Activated B cell treated with CpG ODN at 0.5 μM for 24 hours (primary cell): ENCODE measurements at regions not wholly inside any gene's neighbourhood (a gene's known extent, or its start where the extent isn't known, plus 50 kb on each side); places are given as distances from the start of the nearest gene placed in this dataset.

Source experiments
- ATAC-seq: fragments of 200-7000 bp; cut with Tn5 transposase; one replicate; pipeline ENCODE4 v1.10.0; 2021; ENCODE audit warnings: low read depth, mild to moderate bottlenecking, moderate library complexity
- CTCF ChIA-PET: fragments of 350-600 bp; sonication (Branson Sonifier 250); formaldehyde crosslinking; loops from one replicate; lab custom pipeline; 2021; ENCODE audit warnings: antibody characterized with exemption; lab: Charles Lee
- POLR2A ChIA-PET: fragments of 350-600 bp; sonication (Branson Sonifier 250); formaldehyde crosslinking; loops from one replicate; lab custom pipeline; 2021; ENCODE audit warnings: antibody characterized with exemption; lab: Charles Lee
- DNase-seq: peaks from one replicate; pipeline ENCODE4 v3.0.0; 2022
- H3K27ac Mint-ChIP-seq: one replicate; pipeline ENCODE4 v1.8.0; 2020; ENCODE audit warnings: mixed read lengths
- H3K27me3 Mint-ChIP-seq: one replicate; pipeline ENCODE4 v1.8.0; 2021; ENCODE audit warnings: mixed read lengths
- H3K36me3 Mint-ChIP-seq: one replicate; pipeline ENCODE4 v1.8.0; 2021; ENCODE audit warnings: low read depth, mixed read lengths
- H3K4me1 Mint-ChIP-seq: one replicate; pipeline ENCODE4 v1.8.0; 2021; ENCODE audit warnings: mixed read lengths
- H3K4me3 Mint-ChIP-seq: one replicate; pipeline ENCODE4 v1.8.0; 2020; ENCODE audit warnings: mild to moderate bottlenecking, mixed read lengths
- H3K9me3 Mint-ChIP-seq: one replicate; pipeline ENCODE4 v1.8.0; 2020; ENCODE audit warnings: mixed read lengths
- CTCF ChIP-seq: fragments of 200-600 bp; IDR thresholded peaks from one replicate; pipeline ENCODE4 v1.8.0; 2022; ENCODE audit warnings: antibody characterized with exemption, mild to moderate bottlenecking
- intact Hi-C: fragments of 100-400 bp; cut with micrococcal nuclease; formaldehyde crosslinking; loops from one replicate; pipeline ENCODE4 v1.15.1; 2024

DNA sequence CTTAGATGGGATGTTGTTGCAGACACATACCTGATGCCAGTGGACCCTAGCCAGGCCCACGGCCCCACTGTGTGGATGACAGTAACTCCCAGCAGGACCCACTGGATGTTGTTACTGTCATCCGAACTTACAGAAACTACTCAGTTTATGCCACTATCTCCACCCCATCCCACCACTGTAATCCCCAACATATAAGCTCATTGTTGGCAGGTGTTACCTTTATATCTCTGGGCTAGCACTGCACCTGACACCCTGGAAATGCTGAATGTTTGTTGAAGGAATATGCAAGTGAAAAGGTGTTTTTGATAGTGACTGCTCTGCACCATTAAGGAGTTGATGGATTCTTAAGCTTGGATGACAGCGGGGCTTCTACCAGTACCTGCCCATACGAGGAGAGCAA is 133.5 kb upstream of the ASB18 start:
- Mint-ChIP-seq H3K9me3 (no peaks in the 10 kb centered on the region), H3K36me3 (no peaks in the 10 kb centered on the region), H3K4me1 (peaks cover 13% of the 10 kb centered on the region), H3K27ac (no peak overlapping the region), H3K27me3 (peaks cover 16% of the 10 kb centered on the region), H3K4me3 (no peak overlapping the region)
- CTCF ChIA-PET = no interaction called here
- intact Hi-C loops = no loop called here
- TF ChIP-seq CTCF = no peak
- DNase-seq (no peak), ATAC-seq (no peak)
- POLR2A ChIA-PET = no interaction called here

GRCh38 chr2:236399409-236399808 is 135.2 kb upstream of the ASB18 start:
- no peak overlapping the region for H3K27ac Mint-ChIP-seq
- no peaks in the 10 kb centered on the region for H3K9me3 Mint-ChIP-seq
- TF ChIP-seq CTCF = no peak
- POLR2A ChIA-PET = no interaction called here
- no peaks in the 10 kb centered on the region for H3K36me3 Mint-ChIP-seq
- CTCF ChIA-PET = no interaction called here
- peaks cover 12% of the 10 kb centered on the region for H3K27me3 Mint-ChIP-seq
- DNase-seq (no peak), ATAC-seq (no peak)
- intact Hi-C loops = no loop called here
- no peak overlapping the region for H3K4me3 Mint-ChIP-seq
- H3K4me1 Mint-ChIP-seq = peaks cover 19% of the 10 kb centered on the region

DNA sequence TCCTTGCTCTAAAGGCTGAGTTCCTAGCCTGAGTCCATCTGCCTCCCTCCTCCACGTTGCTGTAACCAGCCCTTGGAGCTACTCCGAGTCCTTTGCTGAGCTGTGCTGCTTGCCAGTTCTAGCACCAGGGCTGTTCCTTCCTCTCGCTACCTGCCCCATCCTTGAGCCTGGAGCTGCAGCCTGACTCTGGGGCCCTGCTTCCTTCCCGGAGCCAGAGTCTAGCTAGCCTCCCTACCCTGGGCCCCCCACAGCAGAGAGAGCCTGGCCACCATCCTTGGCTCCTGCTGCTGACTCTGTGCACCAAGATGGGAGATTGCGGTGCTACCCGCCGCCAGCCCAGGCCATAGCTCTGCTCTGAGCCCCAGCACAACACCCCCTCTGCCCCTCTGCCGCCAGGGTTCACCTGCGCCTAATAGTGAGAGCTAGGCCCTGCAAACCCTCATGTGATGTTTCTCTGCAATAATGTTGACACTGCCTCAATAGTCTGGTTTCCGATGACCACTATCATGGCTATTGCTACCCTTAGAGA is 135.9 kb upstream of the ASB18 start:
- ATAC-seq = no peak
- TF ChIP-seq CTCF = no peak
- intact Hi-C loops = loop anchor here (5.0 kb wide), 1 partner anchor 147 kb away; no protein-coding TSS in a partner anchor
- no peak for DNase-seq
- ChIA-PET CTCF (no interaction called here), POLR2A (no interaction called here)
- Mint-ChIP-seq H3K4me3 (no peak overlapping the region), H3K4me1 (peaks cover 19% of the 10 kb centered on the region), H3K36me3 (no peaks in the 10 kb centered on the region), H3K27me3 (peaks cover 7% of the 10 kb centered on the region), H3K27ac (no peak overlapping the region), H3K9me3 (no peaks in the 10 kb centered on the region)

DNA sequence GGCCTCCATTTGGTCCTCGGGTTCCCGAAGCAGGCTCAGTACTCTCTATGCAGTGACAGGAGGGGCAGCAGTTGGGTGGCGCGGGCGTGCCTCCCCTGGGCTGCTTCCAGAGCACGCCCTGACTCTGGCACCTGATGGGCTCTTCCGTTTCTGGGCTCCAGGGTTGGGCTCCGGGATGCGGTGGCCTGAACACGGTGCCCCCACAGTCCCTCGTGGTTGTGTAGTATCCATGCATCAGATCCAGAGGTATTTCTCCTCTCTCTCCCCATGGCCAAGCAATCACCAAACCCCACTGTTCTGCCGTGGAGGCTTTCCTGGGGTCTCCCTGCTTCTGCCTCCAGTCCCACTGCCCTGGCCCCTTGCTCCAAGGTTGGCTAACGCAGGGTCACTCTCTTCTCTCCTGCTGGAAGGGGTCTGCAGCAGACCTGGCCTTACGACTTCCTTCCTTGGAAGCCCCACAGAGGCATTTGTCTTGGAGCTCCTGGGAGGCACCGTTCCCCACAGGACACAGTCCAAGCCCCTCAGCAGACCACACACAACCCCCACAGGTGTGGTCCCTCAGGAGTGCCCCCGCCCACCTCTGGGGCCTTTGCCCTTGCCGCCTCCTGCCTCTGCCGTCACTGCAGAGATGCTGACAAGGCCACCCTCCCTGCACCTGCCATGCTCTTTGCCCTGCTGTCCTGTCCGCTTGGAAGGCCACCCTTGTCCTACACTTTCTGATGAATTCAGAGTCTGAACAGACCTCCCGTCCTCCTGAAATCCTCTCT is 136.6 kb upstream of the ASB18 start:
- CTCF ChIA-PET = no interaction called here
- Mint-ChIP-seq H3K4me1 (peaks cover 19% of the 10 kb centered on the region), H3K4me3 (no peak overlapping the region), H3K27ac (no peak overlapping the region), H3K27me3 (peaks cover 5% of the 10 kb centered on the region), H3K9me3 (no peaks in the 10 kb centered on the region), H3K36me3 (no peaks in the 10 kb centered on the region)
- intact Hi-C loops = loop anchor here (5.0 kb wide), 1 partner anchor 147 kb away; no protein-coding TSS in a partner anchor
- no peak for TF ChIP-seq CTCF
- DNase-seq (no peak), ATAC-seq (no peak)
- POLR2A ChIA-PET = no interaction called here

- DNase-seq (peak; percentile 58), ATAC-seq (peak; percentile 99)
- intact Hi-C loops = loop anchor here (1.0 to 5.0 kb wide), 2 partner anchors 145 to 167 kb away; partner anchors contain the start of gene ACKR3
- Mint-ChIP-seq H3K27ac (no peak overlapping the region), H3K4me1 (peaks cover 19% of the 10 kb centered on the region), H3K4me3 (peak overlapping the region; percentile 66), H3K27me3 (peaks cover 5% of the 10 kb centered on the region), H3K9me3 (no peaks in the 10 kb centered on the region), H3K36me3 (no peaks in the 10 kb centered on the region)
- CTCF ChIA-PET = interaction anchor here (0.7 to 1.5 kb wide), 3 partner anchors 111 to 658 kb away, joined by 3 to 9 read pairs (median 5); partner anchors contain the start of gene ACKR3
- no peak for TF ChIP-seq CTCF
- POLR2A ChIA-PET = interaction anchor here (0.9 to 1.2 kb wide), 5 partner anchors 134 to 684 kb away, joined by 3 to 5 read pairs (median 4); partner anchors contain the start of gene COPS8
Observed at GRCh38 chr2:236402033-236402790, 138.0 kb upstream of the ASB18 start.
